Fibroblast of lung (primary cell): ENCODE measurements at regions not wholly inside any gene's neighbourhood (a gene's known extent, or its start where the extent isn't known, plus 50 kb on each side); places are given as distances from the start of the nearest gene placed in this dataset.

Source experiments
- DNase-seq, 2 donors: peaks; one replicate each; pipeline versions ENCODE4 v3.0.0 to v3.0.0-alpha.2; 2010; ENCODE audit warnings: low read depth in 2 of 2
- H2AFZ ChIP-seq: 2 replicates; pipeline ENCODE4 v1.5.1; 2012; ENCODE audit warnings: low read length, control low read depth, inconsistent platforms
- H3K27ac ChIP-seq: 2 replicates; pipeline ENCODE4 v1.5.1; 2011; ENCODE audit warnings: low read length, control low read depth; ENCODE audit not compliant: insufficient read depth
- H3K27me3 ChIP-seq: 2 replicates; pipeline ENCODE4 v1.5.1; 2011; ENCODE audit warnings: mild to moderate bottlenecking, low read length; ENCODE audit not compliant: control insufficient read depth, insufficient read depth
- H3K36me3 ChIP-seq: 2 replicates; pipeline ENCODE4 v1.5.1; 2011; ENCODE audit warnings: low read length; ENCODE audit not compliant: control insufficient read depth, insufficient read depth
- H3K4me1 ChIP-seq: 2 replicates; pipeline ENCODE4 v1.5.1; 2011; ENCODE audit warnings: low read length; ENCODE audit not compliant: control insufficient read depth, insufficient read depth; ENCODE audit errors: extremely low read depth
- H3K4me2 ChIP-seq: 2 replicates; pipeline ENCODE4 v1.5.1; 2011; ENCODE audit warnings: low read length, control low read depth; ENCODE audit not compliant: insufficient read depth; ENCODE audit errors: extremely low read depth
- H3K4me3 ChIP-seq, 4 experiments: fragments of 200-600 bp in 1 of 4; sonication (generic) in 1 of 4; replicated peaks in 1 of 4; 2 replicates each; pipeline ENCODE4 v1.5.1; 2011 to 2016; ENCODE audit warnings: low read length in 4 of 4, low read depth in 3 of 4, mild to moderate bottlenecking in 3 of 4, control low read depth in 2 of 4, inconsistent platforms in 1 of 4, mixed read lengths in 1 of 4; ENCODE audit not compliant: insufficient read depth in 1 of 4; ENCODE audit errors: control extremely low read depth in 1 of 4
- H3K79me2 ChIP-seq: 2 replicates; pipeline ENCODE4 v1.5.1; 2012; ENCODE audit warnings: mild to moderate bottlenecking, low read length, inconsistent platforms; ENCODE audit not compliant: control insufficient read depth, insufficient read depth
- H3K9ac ChIP-seq: 2 replicates; pipeline ENCODE4 v1.5.1; 2011; ENCODE audit warnings: mild to moderate bottlenecking, low read length, control low read depth; ENCODE audit not compliant: insufficient read depth
- H3K9me3 ChIP-seq: 2 replicates; pipeline ENCODE4 v1.5.1; 2012; ENCODE audit warnings: low read depth, low read length; ENCODE audit not compliant: control insufficient read depth, insufficient read depth
- H4K20me1 ChIP-seq: 2 replicates; pipeline ENCODE4 v1.5.1; 2011; ENCODE audit warnings: low read length; ENCODE audit not compliant: control insufficient read depth, insufficient read depth; ENCODE audit errors: extremely low read depth
- EZH2 ChIP-seq: IDR thresholded peaks from 2 replicates; pipeline ENCODE4 v1.5.1; 2012; ENCODE audit warnings: low read length, control low read depth, mild to moderate bottlenecking; ENCODE audit errors: missing control alignments
- TF ChIP-seq, protein P1 (sequence below), 2 donors: IDR thresholded peaks in 1 of 2; conservative IDR thresholded peaks in 1 of 2; 1 replicate in 1 of 2; 2 replicates in 1 of 2; pipeline ENCODE4 v1.5.1; 2011 to 2012; ENCODE audit warnings: low read length in 2 of 2, control low read depth in 1 of 2, inconsistent platforms in 1 of 2, low read depth in 1 of 2, mild to moderate bottlenecking in 1 of 2

GRCh38 chr2:180327185-180327584, 320.1 kb upstream of the CWC22 start:
- H4K20me1 ChIP-seq = no peaks in the 10 kb centered on the region
- no peak overlapping the region for H2AFZ ChIP-seq

GRCh38 chr2:180325416-180326120, 318.5 kb upstream of the CWC22 start:
- H3K4me3 ChIP-seq = no peak overlapping the region
- H2AFZ ChIP-seq = no peak overlapping the region
- H3K27ac ChIP-seq = no peak overlapping the region
- no peak for DNase-seq
- H3K4me1 ChIP-seq = no peaks in the 10 kb centered on the region
- H3K4me2 ChIP-seq = no peak overlapping the region
- no peak overlapping the region for H3K9ac ChIP-seq
- no peaks in the 10 kb centered on the region for H3K36me3 ChIP-seq
- H3K79me2 ChIP-seq = no peaks in the 10 kb centered on the region
- no peaks in the 10 kb centered on the region for H3K9me3 ChIP-seq
- TF ChIP-seq EZH2 = no peak
- TF ChIP-seq, protein P1, sequence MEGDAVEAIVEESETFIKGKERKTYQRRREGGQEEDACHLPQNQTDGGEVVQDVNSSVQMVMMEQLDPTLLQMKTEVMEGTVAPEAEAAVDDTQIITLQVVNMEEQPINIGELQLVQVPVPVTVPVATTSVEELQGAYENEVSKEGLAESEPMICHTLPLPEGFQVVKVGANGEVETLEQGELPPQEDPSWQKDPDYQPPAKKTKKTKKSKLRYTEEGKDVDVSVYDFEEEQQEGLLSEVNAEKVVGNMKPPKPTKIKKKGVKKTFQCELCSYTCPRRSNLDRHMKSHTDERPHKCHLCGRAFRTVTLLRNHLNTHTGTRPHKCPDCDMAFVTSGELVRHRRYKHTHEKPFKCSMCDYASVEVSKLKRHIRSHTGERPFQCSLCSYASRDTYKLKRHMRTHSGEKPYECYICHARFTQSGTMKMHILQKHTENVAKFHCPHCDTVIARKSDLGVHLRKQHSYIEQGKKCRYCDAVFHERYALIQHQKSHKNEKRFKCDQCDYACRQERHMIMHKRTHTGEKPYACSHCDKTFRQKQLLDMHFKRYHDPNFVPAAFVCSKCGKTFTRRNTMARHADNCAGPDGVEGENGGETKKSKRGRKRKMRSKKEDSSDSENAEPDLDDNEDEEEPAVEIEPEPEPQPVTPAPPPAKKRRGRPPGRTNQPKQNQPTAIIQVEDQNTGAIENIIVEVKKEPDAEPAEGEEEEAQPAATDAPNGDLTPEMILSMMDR (conservative IDR thresholded peaks at IDR 0.05 in 1 of 2, IDR thresholded peaks at IDR 0.05 in 1 of 2; ENCODE audit: low read depth in 1 of 2, low read length in 2 of 2) = no peak
- H3K27me3 ChIP-seq = no peaks in the 10 kb centered on the region
- no peaks in the 10 kb centered on the region for H4K20me1 ChIP-seq

More at GRCh38 chr2:180327185-180327584, 320.1 kb upstream of the CWC22 start:
- Histone ChIP-seq H3K4me1 (no peaks in the 10 kb centered on the region), H3K36me3 (no peaks in the 10 kb centered on the region), H3K9me3 (no peaks in the 10 kb centered on the region), H3K27ac (no peak overlapping the region), H3K9ac (no peak overlapping the region), H3K27me3 (no peaks in the 10 kb centered on the region), H3K4me3 (no peak overlapping the region), H3K79me2 (no peaks in the 10 kb centered on the region), H3K4me2 (no peak overlapping the region)
- TF ChIP-seq, protein P1 (conservative IDR thresholded peaks at IDR 0.05 in 1 of 2, IDR thresholded peaks at IDR 0.05 in 1 of 2; ENCODE audit: low read depth in 1 of 2, low read length in 2 of 2) = no peak
- TF ChIP-seq EZH2 = no peak
- no peak for DNase-seq

- no peak for TF ChIP-seq EZH2
- TF ChIP-seq, protein P1 (conservative IDR thresholded peaks at IDR 0.05 in 1 of 2, IDR thresholded peaks at IDR 0.05 in 1 of 2; ENCODE audit: low read depth in 1 of 2, low read length in 2 of 2) = no peak
- Histone ChIP-seq H3K9ac (no peak overlapping the region), H3K4me3 (no peak overlapping the region), H3K36me3 (no peaks in the 10 kb centered on the region), H4K20me1 (no peaks in the 10 kb centered on the region), H3K9me3 (no peaks in the 10 kb centered on the region), H3K79me2 (no peaks in the 10 kb centered on the region), H3K27ac (no peak overlapping the region), H3K4me2 (no peak overlapping the region), H3K4me1 (no peaks in the 10 kb centered on the region), H2AFZ (no peak overlapping the region), H3K27me3 (no peaks in the 10 kb centered on the region)
- no peak for DNase-seq
These were observed 317.1 kb upstream of the CWC22 start for GRCh38 chr2:180324182-180324581.
